GM21737 (cell line): ENCODE measurements at regions not wholly inside any gene's neighbourhood (a gene's known extent, or its start where the extent isn't known, plus 50 kb on each side); places are given as distances from the start of the nearest gene placed in this dataset.

ENCODE experiments used
- ATAC-seq: cut with Tn5 transposase; IDR thresholded peaks from one replicate; pipeline ENCODE4 v1.9.1; 2021; ENCODE audit warnings: mild to moderate bottlenecking, moderate library complexity; ENCODE audit not compliant: unreplicated experiment

GRCh38 chr13:77383097-77383496 lies 56.2 kb upstream of the MYCBP2 start:
- ATAC-seq = no peak

GRCh38 chr13:77381059-77381458 lies 54.2 kb upstream of the MYCBP2 start:
- no peak for ATAC-seq

GRCh38 chr13:77379508-77379907 lies 52.6 kb upstream of the MYCBP2 start:
- ATAC-seq = no peak

- no peak for ATAC-seq
Measured at GRCh38 chr13:77378662-77379061, 51.8 kb upstream of the MYCBP2 start.

- no peak for ATAC-seq
Measured at GRCh38 chr13:77377016-77377415, 50.1 kb upstream of the MYCBP2 start.
